Sigmoid colon (tissue), 6 donors: ENCODE measurements at regions not wholly inside any gene's neighbourhood (a gene's known extent, or its start where the extent isn't known, plus 50 kb on each side); places are given as distances from the start of the nearest gene placed in this dataset.

ENCODE experiments used
- DNase-seq: peaks from one replicate; pipeline ENCODE4 v3.0.0-alpha.2; 2019
- H3K27ac ChIP-seq, 4 donors: fragments of 200-600 bp; sonication (generic); one replicate each; pipeline ENCODE4 v1.5.1; 2016 to 2019; ENCODE audit warnings: mild to moderate bottlenecking in 1 of 4
- H3K27me3 ChIP-seq, 3 donors: fragments of 200-600 bp; sonication (generic); one replicate each; pipeline ENCODE4 v1.5.1; 2019; ENCODE audit warnings: mild to moderate bottlenecking in 1 of 3
- H3K36me3 ChIP-seq, 4 donors: fragments of 200-600 bp; sonication (generic); one replicate each; pipeline ENCODE4 v1.5.1; 2016 to 2019
- H3K4me1 ChIP-seq, 4 donors: fragments of 200-600 bp; sonication (generic); one replicate each; pipeline ENCODE4 v1.5.1; 2017 to 2019
- H3K4me3 ChIP-seq, 4 donors: fragments of 200-600 bp; sonication (generic); one replicate each; pipeline ENCODE4 v1.5.1; 2017 to 2019; ENCODE audit warnings: mild to moderate bottlenecking in 2 of 4, moderate library complexity in 1 of 4
- H3K9me3 ChIP-seq, 4 donors: fragments of 200-600 bp in 3 of 4; sonication (generic) in 3 of 4; one replicate each; pipeline versions ENCODE4 v1.5.1 to v1.6.1; 2013 to 2019
- CTCF ChIP-seq, 4 experiments: fragments of 450-650 bp in 3 of 4; fragments of 200-600 bp in 1 of 4; IDR thresholded peaks; one replicate each; pipeline ENCODE4 v1.5.1; 2016 to 2019; ENCODE audit warnings: antibody characterized with exemption in 4 of 4, mild to moderate bottlenecking in 3 of 4, moderate library complexity in 2 of 4
- EP300 ChIP-seq, 4 donors: sonication (generic); formaldehyde crosslinking; IDR thresholded peaks; one replicate each; pipeline ENCODE4 v1.6.1; 2017; ENCODE audit warnings: antibody characterized with exemption in 4 of 4
- POLR2A ChIP-seq, 2 donors: fragments of 450-650 bp; IDR thresholded peaks; one replicate each; pipeline ENCODE4 v1.6.1; 2016; ENCODE audit warnings: antibody characterized with exemption in 2 of 2, mild to moderate bottlenecking in 2 of 2, moderate library complexity in 2 of 2
- POLR2AphosphoS5 ChIP-seq, 4 donors: sonication (generic); formaldehyde crosslinking; IDR thresholded peaks; one replicate each; pipeline ENCODE4 v1.6.1; 2017; ENCODE audit warnings: antibody characterized with exemption in 4 of 4
- WGBS, 2 donors: extraction: QIAGEN DNeasy Blood & Tissue Kit; methylation state at CpG; one replicate each; pipeline ENCODE4 v1.1.7; 2013; 5-methylcytosine and 5-hydroxymethylcytosine counted together
- intact Hi-C: fragments of 100-400 bp; cut with DNase I; formaldehyde crosslinking; loops from one replicate; pipeline ENCODE4 v1.15.1; 2023
- donor health status: healthy with polysubstance abuse.
- donor health status: healthy.

DNA sequence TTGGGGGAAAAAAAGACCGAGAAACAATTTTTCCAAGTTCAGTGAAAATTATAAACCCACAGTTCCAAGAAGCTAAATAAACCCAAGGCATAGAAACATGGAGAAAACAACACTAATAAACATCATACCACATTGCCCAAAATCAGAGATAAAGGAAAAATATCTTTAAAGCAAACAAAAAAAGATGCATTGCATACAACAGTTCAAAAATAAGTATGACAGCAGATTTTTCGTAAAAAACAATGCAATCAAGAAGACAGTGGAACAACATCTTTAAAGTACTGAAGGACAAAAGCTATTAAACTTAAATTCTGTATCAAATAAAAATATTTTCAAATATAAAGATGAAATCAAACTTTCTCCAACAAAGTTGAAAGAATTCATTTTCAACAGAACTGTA, 921.3 kb downstream of the METTL15 start:
- H3K36me3 ChIP-seq = no peaks in the 10 kb centered on the region
- no peak overlapping the region for H3K27ac ChIP-seq
- H3K4me3 ChIP-seq = no peak overlapping the region
- no peaks in the 10 kb centered on the region for H3K4me1 ChIP-seq
- no peak for DNase-seq
- WGBS, 2 donors = 79 to 83% methylated on average over 2 of the region's 2 CpGs
- no peaks in the 10 kb centered on the region for H3K27me3 ChIP-seq
- no peak for TF ChIP-seq CTCF (IDR thresholded peaks at IDR 0.05)
- TF ChIP-seq POLR2AphosphoS5 (IDR thresholded peaks at IDR 0.05) = no peak
- TF ChIP-seq POLR2A (IDR thresholded peaks at IDR 0.05) = no peak
- TF ChIP-seq EP300 (IDR thresholded peaks at IDR 0.05) = no peak
- H3K9me3 ChIP-seq = peaks cover 0 to 3% (median 1%) of the 10 kb centered on the region in 4 donors
- intact Hi-C loops = no loop called here

DNA sequence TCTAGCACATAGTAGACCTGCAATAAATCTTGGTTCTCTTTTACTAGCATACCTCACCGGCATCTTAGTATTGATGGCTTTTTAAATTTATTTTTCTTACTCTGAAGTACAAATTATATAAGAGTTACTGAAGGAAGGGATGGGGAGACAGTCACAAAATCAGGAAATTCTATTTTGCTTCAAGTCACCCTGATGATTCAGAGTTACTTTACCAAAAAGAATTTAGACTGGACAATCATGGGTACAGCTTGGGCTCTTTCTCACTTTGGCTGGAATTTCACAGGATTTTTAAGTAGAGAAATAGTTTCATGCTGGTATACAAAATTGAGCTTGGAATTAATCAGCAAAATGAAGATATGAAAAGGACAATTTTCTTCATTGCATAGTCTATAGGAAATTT, 919.2 kb downstream of the METTL15 start:
- TF ChIP-seq EP300 (IDR thresholded peaks at IDR 0.05) (no peak), POLR2AphosphoS5 (IDR thresholded peaks at IDR 0.05) (no peak), POLR2A (IDR thresholded peaks at IDR 0.05) (no peak), CTCF (IDR thresholded peaks at IDR 0.05) (no peak)
- Histone ChIP-seq H3K27ac (no peak overlapping the region), H3K4me1 (no peaks in the 10 kb centered on the region), H3K4me3 (no peak overlapping the region), H3K27me3 (no peaks in the 10 kb centered on the region), H3K36me3 (no peaks in the 10 kb centered on the region), H3K9me3 (peaks cover 0 to 3% (median 1%) of the 10 kb centered on the region in 4 donors)
- intact Hi-C loops = no loop called here
- DNase-seq = no peak
- 63 to 82% methylated on average over 1 of the region's 1 CpG for WGBS, 2 donors

GRCh38 chr11:29026286-29026685, 918.1 kb downstream of the METTL15 start:
- DNase-seq = no peak
- intact Hi-C loops = no loop called here
- Histone ChIP-seq H3K36me3 (no peaks in the 10 kb centered on the region), H3K4me1 (no peaks in the 10 kb centered on the region), H3K9me3 (peaks cover 0 to 3% (median 1%) of the 10 kb centered on the region in 4 donors), H3K27me3 (no peaks in the 10 kb centered on the region), H3K27ac (no peak overlapping the region), H3K4me3 (no peak overlapping the region)
- TF ChIP-seq POLR2AphosphoS5 (IDR thresholded peaks at IDR 0.05) (no peak), CTCF (IDR thresholded peaks at IDR 0.05) (no peak), EP300 (IDR thresholded peaks at IDR 0.05) (no peak), POLR2A (IDR thresholded peaks at IDR 0.05) (no peak)
- 88 to 93% methylated on average over 2 of the region's 2 CpGs for WGBS, 2 donors

DNA sequence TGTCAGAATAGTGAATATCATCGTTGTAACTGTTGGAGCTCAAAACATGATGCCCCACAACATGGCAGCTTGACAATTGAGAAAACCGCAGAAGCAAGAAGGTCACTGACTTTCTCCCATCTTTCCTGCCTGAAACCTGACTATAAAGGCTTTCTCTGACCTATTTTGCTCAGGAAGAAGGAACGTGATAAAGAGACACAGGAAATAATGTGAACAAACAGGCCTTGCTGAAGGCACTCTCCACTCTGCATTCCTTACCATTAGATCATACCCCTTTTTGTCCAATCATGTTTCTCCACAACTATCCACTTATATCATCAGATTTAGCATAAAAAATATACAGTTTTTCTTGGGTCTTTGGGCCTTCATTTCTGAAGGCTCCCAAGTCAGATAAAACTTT, 916.8 kb downstream of the METTL15 start:
- Histone ChIP-seq H3K27me3 (no peaks in the 10 kb centered on the region), H3K4me1 (no peaks in the 10 kb centered on the region), H3K27ac (no peak overlapping the region), H3K4me3 (no peak overlapping the region), H3K9me3 (peaks cover 0 to 3% (median 1%) of the 10 kb centered on the region in 4 donors), H3K36me3 (no peaks in the 10 kb centered on the region)
- WGBS, 2 donors = 67 to 73% methylated on average over 3 of the region's 3 CpGs
- intact Hi-C loops = no loop called here
- TF ChIP-seq POLR2AphosphoS5 (IDR thresholded peaks at IDR 0.05) (no peak), POLR2A (IDR thresholded peaks at IDR 0.05) (no peak), CTCF (IDR thresholded peaks at IDR 0.05) (no peak), EP300 (IDR thresholded peaks at IDR 0.05) (no peak)
- DNase-seq = no peak

- intact Hi-C loops = no loop called here
- H3K4me1 ChIP-seq = peaks cover 0 to under 1% (median 0%) of the 10 kb centered on the region in 4 donors
- H3K27ac ChIP-seq = no peak overlapping the region
- no peaks in the 10 kb centered on the region for H3K27me3 ChIP-seq
- TF ChIP-seq POLR2A (IDR thresholded peaks at IDR 0.05) = no peak
- no peak for TF ChIP-seq POLR2AphosphoS5 (IDR thresholded peaks at IDR 0.05)
- TF ChIP-seq CTCF (IDR thresholded peaks at IDR 0.05) = no peak
- TF ChIP-seq EP300 (IDR thresholded peaks at IDR 0.05) = no peak
- WGBS, 2 donors = 89 to 90% methylated on average over 4 of the region's 4 CpGs
- no peaks in the 10 kb centered on the region for H3K36me3 ChIP-seq
- no peak overlapping the region for H3K4me3 ChIP-seq
- no peak for DNase-seq
- H3K9me3 ChIP-seq = peaks cover 0 to 3% (median 0%) of the 10 kb centered on the region in 4 donors
These were observed 916.2 kb downstream of the METTL15 start for GRCh38 chr11:29024386-29024785.
